AG04449 (cell line): ENCODE measurements at regions not wholly inside any gene's neighbourhood (a gene's known extent, or its start where the extent isn't known, plus 50 kb on each side); places are given as distances from the start of the nearest gene placed in this dataset.

Experiments used
- CTCF ChIA-PET: fragments of 350-600 bp; formaldehyde crosslinking; extraction: SDS; loops from one replicate; lab custom pipeline; 2021; ENCODE audit warnings: antibody characterized with exemption; lab: Yijun Ruan, JAX
- POLR2A ChIA-PET: fragments of 400-600, 350-600 bp; formaldehyde crosslinking; extraction: SDS; loops from one replicate; lab custom pipeline; 2020; ENCODE audit warnings: antibody characterized with exemption, inconsistent platforms; lab: Yijun Ruan, JAX
- DNase-seq: peaks from one replicate; pipeline ENCODE4 v3.0.0-alpha.2; 2010; ENCODE audit warnings: low read depth, low spot score
- H3K4me3 ChIP-seq: 2 replicates; pipeline ENCODE4 v1.5.1; 2011; ENCODE audit warnings: low read depth, mild to moderate bottlenecking, control low read depth, low read length
- TF ChIP-seq, protein P1 (sequence below): IDR thresholded peaks from one replicate; pipeline ENCODE4 v1.5.1; 2011; ENCODE audit warnings: mild to moderate bottlenecking, moderate library complexity, low read length, control low read depth, inconsistent platforms; ENCODE audit not compliant: insufficient read depth; ENCODE audit errors: missing control alignments

GRCh38 chr15:53404930-53405493 lies 354.5 kb downstream of the WDR72 start:
- CTCF ChIA-PET, result no interaction called here
- no peak overlapping the region for H3K4me3 ChIP-seq
- DNase-seq, result no peak
- TF ChIP-seq, protein P1, sequence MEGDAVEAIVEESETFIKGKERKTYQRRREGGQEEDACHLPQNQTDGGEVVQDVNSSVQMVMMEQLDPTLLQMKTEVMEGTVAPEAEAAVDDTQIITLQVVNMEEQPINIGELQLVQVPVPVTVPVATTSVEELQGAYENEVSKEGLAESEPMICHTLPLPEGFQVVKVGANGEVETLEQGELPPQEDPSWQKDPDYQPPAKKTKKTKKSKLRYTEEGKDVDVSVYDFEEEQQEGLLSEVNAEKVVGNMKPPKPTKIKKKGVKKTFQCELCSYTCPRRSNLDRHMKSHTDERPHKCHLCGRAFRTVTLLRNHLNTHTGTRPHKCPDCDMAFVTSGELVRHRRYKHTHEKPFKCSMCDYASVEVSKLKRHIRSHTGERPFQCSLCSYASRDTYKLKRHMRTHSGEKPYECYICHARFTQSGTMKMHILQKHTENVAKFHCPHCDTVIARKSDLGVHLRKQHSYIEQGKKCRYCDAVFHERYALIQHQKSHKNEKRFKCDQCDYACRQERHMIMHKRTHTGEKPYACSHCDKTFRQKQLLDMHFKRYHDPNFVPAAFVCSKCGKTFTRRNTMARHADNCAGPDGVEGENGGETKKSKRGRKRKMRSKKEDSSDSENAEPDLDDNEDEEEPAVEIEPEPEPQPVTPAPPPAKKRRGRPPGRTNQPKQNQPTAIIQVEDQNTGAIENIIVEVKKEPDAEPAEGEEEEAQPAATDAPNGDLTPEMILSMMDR, result no peak
- POLR2A ChIA-PET, result no interaction called here

DNA sequence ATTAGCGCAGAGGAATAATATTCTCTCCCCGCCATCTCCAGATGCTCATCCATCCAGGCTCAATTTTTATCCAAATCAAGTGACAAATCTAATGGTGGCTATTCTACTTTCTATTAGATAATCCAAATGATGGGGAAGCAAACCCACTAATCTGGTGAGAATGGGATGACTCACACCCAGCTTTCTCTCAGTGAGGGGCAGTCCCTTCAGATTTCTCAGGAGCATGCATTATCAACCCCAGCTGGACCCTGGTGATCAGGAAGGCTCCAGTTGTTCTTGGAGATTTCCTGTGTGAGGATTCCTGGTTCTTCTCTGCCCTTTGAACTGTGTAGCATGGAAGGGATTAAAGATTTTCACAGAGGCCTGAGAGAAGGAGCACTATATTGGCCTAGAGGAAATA lies 358.0 kb downstream of the WDR72 start:
- H3K4me3 ChIP-seq, result no peak overlapping the region
- ChIA-PET POLR2A (no interaction called here), CTCF (no interaction called here)
- TF ChIP-seq, protein P1, result no peak
- no peak for DNase-seq

DNA sequence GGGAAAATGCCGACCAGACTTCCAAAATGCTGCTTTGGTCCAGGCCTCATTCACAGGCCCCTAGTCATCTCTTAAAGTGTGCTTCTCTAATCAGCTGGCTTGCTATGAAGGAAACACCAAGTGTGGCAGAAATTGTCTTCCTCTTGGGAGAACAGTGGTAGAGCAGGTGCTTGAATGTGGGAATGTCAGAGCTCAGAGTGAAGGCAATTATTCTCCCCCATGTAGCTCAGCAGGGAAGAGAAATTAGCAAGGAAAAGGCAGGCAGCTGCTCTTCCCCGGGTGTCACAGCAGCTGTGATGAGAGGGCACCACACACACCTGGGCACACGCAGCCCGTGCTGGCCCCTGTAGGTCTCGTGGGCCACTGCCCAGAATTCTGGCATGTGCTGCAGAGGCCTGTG lies 358.5 kb downstream of the WDR72 start:
- TF ChIP-seq, protein P1, result no peak
- no peak for DNase-seq
- no peak overlapping the region for H3K4me3 ChIP-seq
- POLR2A ChIA-PET, result no interaction called here
- CTCF ChIA-PET, result no interaction called here

GRCh38 chr15:53397041-53397616 lies 362.3 kb downstream of the WDR72 start:
- ChIA-PET POLR2A (no interaction called here), CTCF (no interaction called here)
- TF ChIP-seq, protein P1, result no peak
- DNase-seq, result no peak
- H3K4me3 ChIP-seq, result no peak overlapping the region

DNA sequence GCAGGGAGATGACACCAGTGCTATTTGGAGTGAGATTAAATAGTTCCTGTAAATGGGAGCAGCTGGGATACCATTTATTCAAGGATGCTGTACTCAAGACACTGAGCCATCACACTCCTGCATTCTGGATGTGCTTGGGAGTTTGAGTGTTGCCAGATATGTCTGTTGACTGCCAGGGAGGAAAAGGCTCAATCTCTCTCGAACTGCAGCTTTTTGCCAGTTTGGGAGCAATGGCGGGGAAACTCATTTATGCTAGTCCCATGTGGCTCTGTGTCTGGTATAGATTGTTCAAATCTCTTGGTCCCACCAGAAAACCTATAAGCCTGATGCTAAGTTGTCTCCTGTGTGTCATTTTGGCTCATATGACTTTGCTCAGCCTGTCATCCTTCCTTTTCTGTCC lies 363.6 kb downstream of the WDR72 start:
- DNase-seq, result no peak
- CTCF ChIA-PET, result no interaction called here
- TF ChIP-seq, protein P1, result no peak
- POLR2A ChIA-PET, result no interaction called here
- no peak overlapping the region for H3K4me3 ChIP-seq

- TF ChIP-seq, protein P1, result no peak
- no peak for DNase-seq
- ChIA-PET POLR2A (no interaction called here), CTCF (no interaction called here)
- H3K4me3 ChIP-seq, result no peak overlapping the region
These were observed 368.9 kb downstream of the WDR72 start for GRCh38 chr15:53390549-53390948.
